Smooth muscle cell (in vitro differentiated cells): ENCODE measurements at regions not wholly inside any gene's neighbourhood (a gene's known extent, or its start where the extent isn't known, plus 50 kb on each side); places are given as distances from the start of the nearest gene placed in this dataset.

Experiments
- DNase-seq: peaks from one replicate; lab custom pipeline; 2025; ENCODE audit not compliant: unreplicated experiment; lab: John Stamatoyannopoulos, UW
- H2AFZ ChIP-seq: fragments of 200-600 bp; sonication (generic); 2 replicates; pipeline ENCODE4 v1.6.0; 2016; ENCODE audit warnings: antibody characterized with exemption, low read depth, mild to moderate bottlenecking
- H3F3A ChIP-seq: fragments of 200-600 bp; sonication (generic); 2 replicates; pipeline ENCODE4 v1.6.0; 2017; ENCODE audit warnings: antibody characterized with exemption, low read depth
- H3K27ac ChIP-seq: fragments of 200-600 bp; sonication (generic); 2 replicates; pipeline ENCODE4 v1.5.1; 2016; ENCODE audit warnings: low read depth, mild to moderate bottlenecking
- H3K27me3 ChIP-seq: fragments of 200-600 bp; sonication (generic); 2 replicates; pipeline ENCODE4 v1.6.1; 2016; ENCODE audit warnings: low read depth, mild to moderate bottlenecking
- H3K36me3 ChIP-seq: fragments of 200-600 bp; sonication (generic); 2 replicates; pipeline ENCODE4 v1.5.1; 2016; ENCODE audit warnings: low read depth
- H3K4me1 ChIP-seq: fragments of 200-600 bp; sonication (generic); 2 replicates; pipeline ENCODE4 v1.5.1; 2016; ENCODE audit warnings: low read depth
- H3K4me2 ChIP-seq: fragments of 200-600 bp; sonication (generic); 2 replicates; pipeline ENCODE4 v1.6.0; 2016; ENCODE audit warnings: mild to moderate bottlenecking
- H3K4me3 ChIP-seq: fragments of 200-600 bp; sonication (generic); 2 replicates; pipeline ENCODE4 v1.5.1; 2016; ENCODE audit warnings: mild to moderate bottlenecking
- H3K79me2 ChIP-seq: fragments of 200-600 bp; sonication (generic); 2 replicates; pipeline ENCODE4 v1.6.0; 2016; ENCODE audit warnings: low read depth, mild to moderate bottlenecking
- H3K9ac ChIP-seq: fragments of 200-600 bp; sonication (generic); 2 replicates; pipeline ENCODE4 v1.6.0; 2016; ENCODE audit warnings: low read depth
- H3K9me3 ChIP-seq: fragments of 200-600 bp; sonication (generic); replicated peaks from 2 replicates; pipeline ENCODE4 v1.5.1; 2016; ENCODE audit warnings: low read depth
- H4K20me1 ChIP-seq: fragments of 200-600 bp; sonication (generic); 2 replicates; pipeline ENCODE4 v1.6.0; 2016; ENCODE audit warnings: low read depth
- CTCF ChIP-seq: fragments of 200-600 bp; sonication (generic); IDR thresholded peaks from 2 replicates; pipeline ENCODE4 v1.5.1; 2017; ENCODE audit warnings: borderline replicate concordance, mild to moderate bottlenecking, antibody characterized with exemption; ENCODE audit not compliant: insufficient read depth, poor library complexity, severe bottlenecking
- WGBS: methylation state at CpG from one replicate; pipeline ENCODE4 v1.1.7; 2016; ENCODE audit warnings: low lambda C conversion rate; 5-methylcytosine and 5-hydroxymethylcytosine counted together

GRCh38 chr6:8191629-8192028 is 89.3 kb upstream of the EEF1E1 start:
- Histone ChIP-seq H3K36me3 (no peaks in the 10 kb centered on the region), H3K9me3 (no peaks in the 10 kb centered on the region), H3K9ac (no peak overlapping the region), H3F3A (no peaks in the 10 kb centered on the region), H3K27ac (no peak overlapping the region), H3K27me3 (no peaks in the 10 kb centered on the region), H3K79me2 (no peaks in the 10 kb centered on the region), H3K4me2 (no peak overlapping the region), H2AFZ (no peak overlapping the region), H4K20me1 (no peaks in the 10 kb centered on the region), H3K4me1 (no peaks in the 10 kb centered on the region), H3K4me3 (no peak overlapping the region)
- no peak for DNase-seq
- WGBS: 52% methylated on average over 7 of the region's 7 CpGs
- no peak for TF ChIP-seq CTCF

- Histone ChIP-seq H4K20me1 (no peaks in the 10 kb centered on the region), H3K27me3 (no peaks in the 10 kb centered on the region), H3K4me1 (no peaks in the 10 kb centered on the region), H2AFZ (no peak overlapping the region), H3K79me2 (no peaks in the 10 kb centered on the region), H3K27ac (no peak overlapping the region), H3K9ac (no peak overlapping the region), H3K36me3 (no peaks in the 10 kb centered on the region), H3K4me2 (no peak overlapping the region), H3K9me3 (no peaks in the 10 kb centered on the region), H3F3A (no peaks in the 10 kb centered on the region), H3K4me3 (no peak overlapping the region)
- WGBS: 93% methylated on average over 2 of the region's 2 CpGs
- DNase-seq: no peak
- no peak for TF ChIP-seq CTCF
These were observed 84.9 kb upstream of the EEF1E1 start for GRCh38 chr6:8187209-8187608.

GRCh38 chr6:8182902-8183665 is 80.7 kb upstream of the EEF1E1 start:
- H3K4me2 ChIP-seq: peak overlapping the region; percentile 12
- H3K9ac ChIP-seq: no peak overlapping the region
- H3K36me3 ChIP-seq: no peaks in the 10 kb centered on the region
- peaks cover 17% of the 10 kb centered on the region for H3K4me1 ChIP-seq
- H3F3A ChIP-seq: no peaks in the 10 kb centered on the region
- WGBS: 20% methylated on average over 9 of the region's 9 CpGs
- H2AFZ ChIP-seq: peak overlapping the region; percentile 34
- H3K9me3 ChIP-seq: no peaks in the 10 kb centered on the region
- no peak overlapping the region for H3K4me3 ChIP-seq
- no peaks in the 10 kb centered on the region for H3K27me3 ChIP-seq
- no peaks in the 10 kb centered on the region for H3K79me2 ChIP-seq
- no peak for TF ChIP-seq CTCF
- no peak overlapping the region for H3K27ac ChIP-seq
- DNase-seq: no peak
- H4K20me1 ChIP-seq: no peaks in the 10 kb centered on the region
